Mesothelial cell of epicardium (in vitro differentiated cells): ENCODE measurements at regions not wholly inside any gene's neighbourhood (a gene's known extent, or its start where the extent isn't known, plus 50 kb on each side); places are given as distances from the start of the nearest gene placed in this dataset.
"Not testable (repeated sequence)": the region's sequence is repeated elsewhere in the genome, so short reads cannot be mapped to it uniquely, and the experiment has no call there.

ENCODE experiments used
- DNase-seq, 2 experiments: peaks; one replicate each; pipeline ENCODE4 v3.0.0; 2021; ENCODE audit warnings: low spot score in 2 of 2; ENCODE audit not compliant: unreplicated experiment in 2 of 2
- H3K27ac Mint-ChIP-seq: 2 replicates; pipeline ENCODE4 v1.8.0; 2021; ENCODE audit warnings: mixed read lengths
- H3K27me3 Mint-ChIP-seq: 2 replicates; pipeline ENCODE4 v1.8.0; 2021; ENCODE audit warnings: low read depth, mixed read lengths
- H3K36me3 Mint-ChIP-seq: 2 replicates; pipeline ENCODE4 v1.8.0; 2021; ENCODE audit warnings: mixed read lengths
- H3K4me1 Mint-ChIP-seq: 2 replicates; pipeline ENCODE4 v1.8.0; 2021; ENCODE audit warnings: mixed read lengths
- H3K4me3 Mint-ChIP-seq: 2 replicates; pipeline ENCODE4 v1.8.0; 2021; ENCODE audit warnings: mild to moderate bottlenecking, moderate library complexity, mixed read lengths
- H3K9me3 Mint-ChIP-seq: 2 replicates; pipeline ENCODE4 v1.8.0; 2021; ENCODE audit warnings: mixed read lengths
- CTCF ChIP-seq: fragments of 200-600 bp; sonication (generic); IDR thresholded peaks from one replicate; pipeline ENCODE4 v1.5.0; 2021; ENCODE audit warnings: antibody characterized with exemption; ENCODE audit not compliant: unreplicated experiment

- no peaks in the 10 kb centered on the region for H3K9me3 Mint-ChIP-seq
- no peaks in the 10 kb centered on the region for H3K27me3 Mint-ChIP-seq
- DNase-seq = no peak
- no peak for TF ChIP-seq CTCF
- no peaks in the 10 kb centered on the region for H3K4me1 Mint-ChIP-seq
- H3K4me3 Mint-ChIP-seq = no peak overlapping the region
- no peak overlapping the region for H3K27ac Mint-ChIP-seq
- H3K36me3 Mint-ChIP-seq = no peaks in the 10 kb centered on the region
Observed at GRCh38 chr3:29005862-29006261, 275.0 kb upstream of the RBMS3 start.

GRCh38 chr3:29011441-29011840 lies 269.4 kb upstream of the RBMS3 start:
- Mint-ChIP-seq H3K27ac (no peak overlapping the region), H3K36me3 (no peaks in the 10 kb centered on the region), H3K27me3 (no peaks in the 10 kb centered on the region), H3K4me1 (no peaks in the 10 kb centered on the region), H3K4me3 (no peak overlapping the region), H3K9me3 (no peaks in the 10 kb centered on the region)
- DNase-seq = no peak
- no peak for TF ChIP-seq CTCF

- no peak for TF ChIP-seq CTCF
- no peak for DNase-seq
- H3K4me1 Mint-ChIP-seq = no peaks in the 10 kb centered on the region
- H3K36me3 Mint-ChIP-seq = no peaks in the 10 kb centered on the region
- H3K9me3 Mint-ChIP-seq = no peaks in the 10 kb centered on the region
- no peak overlapping the region for H3K4me3 Mint-ChIP-seq
- H3K27me3 Mint-ChIP-seq = no peaks in the 10 kb centered on the region
- H3K27ac Mint-ChIP-seq = no peak overlapping the region
Observed at GRCh38 chr3:29011966-29012365, 268.9 kb upstream of the RBMS3 start.

- TF ChIP-seq CTCF = no peak
- no peak for DNase-seq
- Mint-ChIP-seq H3K27me3 (no peaks in the 10 kb centered on the region), H3K9me3 (peaks cover 23% of the 10 kb centered on the region), H3K27ac (no peak overlapping the region), H3K36me3 (peaks cover 4% of the 10 kb centered on the region), H3K4me3 (no peak overlapping the region), H3K4me1 (no peaks in the 10 kb centered on the region)
Observed at GRCh38 chr3:29022976-29023375, 257.9 kb upstream of the RBMS3 start.

GRCh38 chr3:29026286-29026685 lies 254.6 kb upstream of the RBMS3 start:
- Mint-ChIP-seq H3K9me3 (peaks cover 23% of the 10 kb centered on the region), H3K4me3 (no peak overlapping the region), H3K27ac (no peak overlapping the region), H3K4me1 (no peaks in the 10 kb centered on the region), H3K36me3 (peaks cover 4% of the 10 kb centered on the region), H3K27me3 (no peaks in the 10 kb centered on the region)
- no peak for DNase-seq
- TF ChIP-seq CTCF = no peak

GRCh38 chr3:29026959-29027358 lies 253.9 kb upstream of the RBMS3 start:
- H3K9me3 Mint-ChIP-seq = peaks cover 23% of the 10 kb centered on the region
- no peak overlapping the region for H3K4me3 Mint-ChIP-seq
- H3K4me1 Mint-ChIP-seq = no peaks in the 10 kb centered on the region

GRCh38 chr3:29031175-29031574 lies 249.7 kb upstream of the RBMS3 start:
- not testable (repeated sequence) for H3K9me3 Mint-ChIP-seq, H3K4me1 Mint-ChIP-seq, H3K27me3 Mint-ChIP-seq, DNase-seq, H3K4me3 Mint-ChIP-seq, H3K36me3 Mint-ChIP-seq, H3K27ac Mint-ChIP-seq

More at GRCh38 chr3:29026959-29027358, 253.9 kb upstream of the RBMS3 start:
- no peak for TF ChIP-seq CTCF
- DNase-seq = no peak
- no peak overlapping the region for H3K27ac Mint-ChIP-seq
- peaks cover 4% of the 10 kb centered on the region for H3K36me3 Mint-ChIP-seq
- H3K27me3 Mint-ChIP-seq = no peaks in the 10 kb centered on the region
